C4-2B (cell line): ENCODE measurements at regions not wholly inside any gene's neighbourhood (a gene's known extent, or its start where the extent isn't known, plus 50 kb on each side); places are given as distances from the start of the nearest gene placed in this dataset.
"Not testable (repeated sequence)": the region's sequence is repeated elsewhere in the genome, so short reads cannot be mapped to it uniquely, and the experiment has no call there.

Source experiments
- H3K27ac ChIP-seq: fragments of 450-650 bp; 2 replicates; pipeline ENCODE4 v1.5.1; 2017
- CTCF ChIP-seq: fragments of 450-650 bp; conservative IDR thresholded peaks from 2 replicates; pipeline ENCODE4 v1.5.1; 2017; ENCODE audit warnings: mild to moderate bottlenecking
- ZFX ChIP-seq: fragments of 450-650 bp; IDR thresholded peaks from 2 replicates; pipeline ENCODE4 v1.6.1; 2017

GRCh38 chr5:29485333-29485732 is 1708.2 kb upstream of the CDH6 start:
- TF ChIP-seq CTCF = no peak
- no peak for TF ChIP-seq ZFX

GRCh38 chr5:29469581-29469980 is 1723.9 kb upstream of the CDH6 start:
- TF ChIP-seq CTCF (no peak), ZFX (no peak)

More at GRCh38 chr5:29485333-29485732, 1708.2 kb upstream of the CDH6 start:
- H3K27ac ChIP-seq = no peak overlapping the region

GRCh38 chr5:29462241-29462640 is 1731.2 kb upstream of the CDH6 start:
- TF ChIP-seq ZFX = no peak
- no peak for TF ChIP-seq CTCF
- H3K27ac ChIP-seq = no peak overlapping the region

More at GRCh38 chr5:29469581-29469980, 1723.9 kb upstream of the CDH6 start:
- no peak overlapping the region for H3K27ac ChIP-seq

- no peak for TF ChIP-seq ZFX
- TF ChIP-seq CTCF = no peak
- no peak overlapping the region for H3K27ac ChIP-seq
These were observed 1732.4 kb upstream of the CDH6 start for GRCh38 chr5:29460971-29461559.

GRCh38 chr5:29451004-29451403 is 1742.5 kb upstream of the CDH6 start:
- H3K27ac ChIP-seq = not testable (repeated sequence)

GRCh38 chr5:29414681-29415080 is 1778.8 kb upstream of the CDH6 start:
- no peak overlapping the region for H3K27ac ChIP-seq
- TF ChIP-seq ZFX = no peak
- TF ChIP-seq CTCF = no peak

GRCh38 chr5:29412979-29413378 is 1780.5 kb upstream of the CDH6 start:
- H3K27ac ChIP-seq = no peak overlapping the region
- no peak for TF ChIP-seq CTCF
- TF ChIP-seq ZFX = no peak

GRCh38 chr5:29402270-29402669 is 1791.2 kb upstream of the CDH6 start:
- H3K27ac ChIP-seq = no peak overlapping the region
- TF ChIP-seq ZFX (no peak), CTCF (no peak)
